Gastrocnemius medialis (tissue), 4 donors: ENCODE measurements at regions not wholly inside any gene's neighbourhood (a gene's known extent, or its start where the extent isn't known, plus 50 kb on each side); places are given as distances from the start of the nearest gene placed in this dataset.

Source experiments
- CTCF ChIP-seq, 5 experiments: fragments of 450-650 bp in 3 of 5; fragments of 200-600 bp in 2 of 5; sonication (generic) in 2 of 5; IDR thresholded peaks in 4 of 5; conservative IDR thresholded peaks in 1 of 5; 1 replicate in 4 of 5; 2 replicates in 1 of 5; pipeline ENCODE4 v1.5.1; 2016 to 2019; ENCODE audit warnings: antibody characterized with exemption in 5 of 5, mild to moderate bottlenecking in 3 of 5, moderate library complexity in 3 of 5
- POLR2A ChIP-seq, 2 donors: fragments of 450-650 bp; IDR thresholded peaks; one replicate each; pipeline ENCODE4 v1.6.1; 2017; ENCODE audit warnings: antibody characterized with exemption in 2 of 2, mild to moderate bottlenecking in 2 of 2, moderate library complexity in 2 of 2

- no peak for TF ChIP-seq CTCF (IDR thresholded peaks at IDR 0.05 in 4 of 5, conservative IDR thresholded peaks at IDR 0.05 in 1 of 5)
- TF ChIP-seq POLR2A (IDR thresholded peaks at IDR 0.05): no peak
These were observed 1812.9 kb downstream of the PLA2G4A start for GRCh38 chr1:188641566-188642211.
